ENCODE measurements at regions not wholly inside any gene's neighbourhood (a gene's known extent, or its start where the extent isn't known, plus 50 kb on each side); places are given as distances from the start of the nearest gene placed in this dataset.

DNA sequence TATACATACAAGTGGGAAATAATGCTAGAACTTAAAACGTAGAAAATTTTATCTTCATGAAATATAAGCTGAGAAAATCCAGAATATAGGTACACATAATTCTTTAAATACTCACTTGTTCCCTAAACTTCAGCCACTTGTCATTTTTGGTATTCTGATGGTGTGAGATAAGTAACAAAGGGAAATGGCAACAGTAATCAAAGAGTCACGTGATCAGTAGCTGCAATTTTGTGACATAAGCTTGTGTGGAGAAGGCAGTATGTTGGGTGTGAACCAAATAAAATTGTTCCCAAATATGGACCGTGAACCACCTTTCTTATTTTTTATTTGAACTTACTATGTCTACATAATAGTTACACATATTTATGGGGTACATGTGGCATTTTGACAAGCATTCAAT lies 650.3 kb upstream of the ADARB2 start:
- no peak for DNase-seq (ENCODE audit: low spot score)
- Mint-ChIP-seq H3K36me3 (ENCODE audit: low read depth) (no peaks in the 10 kb centered on the region), H3K27me3 (ENCODE audit: low read depth) (no peaks in the 10 kb centered on the region), H3K27ac (no peak overlapping the region), H3K9me3 (peaks cover 7% of the 10 kb centered on the region), H3K4me1 (ENCODE audit: low read depth) (no peaks in the 10 kb centered on the region), H3K4me3 (ENCODE audit: low read depth) (no peak overlapping the region)
- intact Hi-C loops (cut with micrococcal nuclease) = no loop called here

DNA sequence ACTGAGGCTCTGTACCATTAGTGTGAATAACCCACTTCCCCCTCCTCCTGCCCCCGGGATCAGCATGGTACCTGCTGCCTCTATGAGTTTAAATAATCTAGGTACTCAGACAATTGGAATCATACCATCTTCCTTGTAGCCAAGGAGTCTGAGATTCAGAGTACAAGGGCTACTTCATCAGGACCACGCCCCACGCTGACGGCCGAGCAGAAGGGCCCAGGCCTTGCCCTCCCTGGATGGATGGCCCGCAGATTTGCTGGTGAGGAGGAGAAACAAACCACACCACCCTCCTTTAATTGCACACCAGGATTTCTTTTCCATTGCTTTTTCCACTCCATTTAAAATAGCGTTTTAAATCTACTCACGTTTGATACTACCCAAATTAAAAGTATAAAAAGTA lies 649.9 kb upstream of the ADARB2 start:
- Mint-ChIP-seq H3K9me3 (peaks cover 7% of the 10 kb centered on the region), H3K27me3 (ENCODE audit: low read depth) (no peaks in the 10 kb centered on the region), H3K36me3 (ENCODE audit: low read depth) (no peaks in the 10 kb centered on the region), H3K4me3 (ENCODE audit: low read depth) (no peak overlapping the region), H3K4me1 (ENCODE audit: low read depth) (no peaks in the 10 kb centered on the region), H3K27ac (no peak overlapping the region)
- intact Hi-C loops (cut with micrococcal nuclease) = no loop called here
- no peak for DNase-seq (ENCODE audit: low spot score)

DNA sequence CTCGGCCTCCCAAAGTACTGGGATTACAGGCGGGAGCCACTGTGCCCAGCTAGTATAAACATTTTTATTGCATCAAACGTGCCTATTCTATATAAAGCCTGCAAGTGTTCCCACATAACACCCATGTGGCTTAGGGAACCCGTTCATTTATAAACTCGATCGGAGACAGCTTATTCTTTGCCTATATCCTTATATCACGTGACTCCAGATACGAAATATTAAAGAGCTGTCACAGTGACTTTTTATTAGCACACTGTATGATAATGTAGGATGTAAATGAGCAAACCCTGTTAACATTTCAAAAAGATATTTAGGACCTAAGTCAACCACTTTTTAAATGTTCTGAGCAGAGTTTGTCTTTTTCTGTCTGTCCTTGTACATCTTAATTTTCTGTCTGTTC lies 642.9 kb upstream of the ADARB2 start:
- Mint-ChIP-seq H3K27ac (no peak overlapping the region), H3K4me3 (ENCODE audit: low read depth) (no peak overlapping the region), H3K27me3 (ENCODE audit: low read depth) (no peaks in the 10 kb centered on the region), H3K36me3 (ENCODE audit: low read depth) (no peaks in the 10 kb centered on the region), H3K9me3 (peaks cover 10% of the 10 kb centered on the region), H3K4me1 (ENCODE audit: low read depth) (no peaks in the 10 kb centered on the region)
- intact Hi-C loops (cut with micrococcal nuclease) = no loop called here
- DNase-seq (ENCODE audit: low spot score) = no peak

DNA sequence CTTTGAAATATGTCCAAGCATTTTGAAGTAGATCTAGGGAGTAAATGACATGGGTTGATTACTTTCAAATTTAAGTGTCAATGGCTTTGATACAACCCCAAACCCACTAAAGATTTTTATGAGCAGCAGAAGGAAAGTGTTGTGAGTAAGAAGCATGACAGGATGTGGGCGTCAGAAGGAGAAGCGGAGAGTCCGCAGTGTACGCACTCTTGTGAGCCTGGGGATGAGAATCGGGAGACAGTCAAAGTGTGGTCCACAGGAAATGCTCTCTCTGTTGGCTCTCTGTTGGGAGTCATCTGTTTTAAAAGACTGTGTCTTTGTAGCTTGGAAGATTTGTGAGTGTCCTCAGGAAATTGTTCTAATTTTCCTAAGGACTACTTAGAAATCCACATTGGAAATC lies 629.8 kb upstream of the ADARB2 start:
- Mint-ChIP-seq H3K9me3 (peaks cover 7% of the 10 kb centered on the region), H3K27me3 (ENCODE audit: low read depth) (no peaks in the 10 kb centered on the region), H3K4me1 (ENCODE audit: low read depth) (no peaks in the 10 kb centered on the region), H3K36me3 (ENCODE audit: low read depth) (no peaks in the 10 kb centered on the region), H3K4me3 (ENCODE audit: low read depth) (no peak overlapping the region), H3K27ac (no peak overlapping the region)
- intact Hi-C loops (cut with micrococcal nuclease) = no loop called here
- DNase-seq (ENCODE audit: low spot score) = no peak

DNA sequence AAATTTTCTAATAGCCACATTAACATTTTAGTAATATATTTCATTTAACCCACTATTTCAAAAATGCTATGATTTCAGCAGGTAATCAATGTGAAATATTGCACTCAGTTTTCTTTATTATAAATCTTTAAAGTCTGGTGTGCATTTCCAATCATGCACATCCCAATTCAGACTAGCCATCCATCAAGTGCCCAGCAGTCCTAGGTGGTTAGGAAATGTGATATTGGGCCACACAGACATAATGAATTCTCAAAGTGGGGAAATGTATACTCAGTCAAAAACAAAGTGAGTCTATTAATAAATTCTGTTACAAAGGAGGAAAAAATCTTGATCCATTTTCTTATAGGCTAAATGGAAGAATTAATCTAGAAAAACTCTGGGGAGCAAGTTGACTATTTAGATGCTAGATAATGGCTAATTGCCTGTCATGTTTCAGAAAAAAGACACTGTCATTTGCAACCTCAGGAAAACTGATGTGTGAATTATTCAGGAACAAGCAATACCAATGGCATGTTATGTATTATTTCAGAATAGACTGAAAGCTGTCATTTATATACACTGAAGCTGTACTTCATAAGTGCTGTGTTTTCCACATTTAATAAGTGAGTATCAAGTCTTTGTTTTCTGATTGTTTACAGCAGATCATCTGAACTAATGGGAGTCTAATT lies 629.1 kb upstream of the ADARB2 start:
- no peaks in the 10 kb centered on the region for H3K36me3 Mint-ChIP-seq (ENCODE audit: low read depth)
- no peak overlapping the region for H3K27ac Mint-ChIP-seq
- peaks cover 7% of the 10 kb centered on the region for H3K9me3 Mint-ChIP-seq
- no peaks in the 10 kb centered on the region for H3K4me1 Mint-ChIP-seq (ENCODE audit: low read depth)
- no peaks in the 10 kb centered on the region for H3K27me3 Mint-ChIP-seq (ENCODE audit: low read depth)
- no peak for DNase-seq (ENCODE audit: low spot score)
- no peak overlapping the region for H3K4me3 Mint-ChIP-seq (ENCODE audit: low read depth)
- intact Hi-C loops (cut with micrococcal nuclease) = no loop called here

DNA sequence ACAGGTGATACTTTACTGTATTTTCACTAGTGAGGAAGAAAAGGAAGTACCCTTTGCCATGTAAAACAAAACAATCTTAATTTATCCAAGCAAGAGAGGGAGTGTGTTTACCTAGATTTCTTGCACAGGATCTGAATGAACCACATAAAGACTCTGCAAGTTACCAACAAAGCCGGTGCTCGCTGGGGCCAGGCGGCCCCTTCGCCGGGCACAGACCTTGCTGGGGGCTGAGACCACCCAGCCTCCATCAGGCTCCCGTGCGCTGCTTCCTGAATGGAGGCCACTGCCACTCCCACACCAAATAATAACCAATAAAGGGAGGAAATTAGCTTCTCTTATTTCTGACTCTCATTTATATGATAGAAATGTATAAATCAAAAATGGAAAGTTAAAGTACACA lies 625.0 kb upstream of the ADARB2 start:
- Mint-ChIP-seq H3K36me3 (ENCODE audit: low read depth) (no peaks in the 10 kb centered on the region), H3K27ac (no peak overlapping the region), H3K4me1 (ENCODE audit: low read depth) (no peaks in the 10 kb centered on the region), H3K27me3 (ENCODE audit: low read depth) (no peaks in the 10 kb centered on the region), H3K9me3 (no peaks in the 10 kb centered on the region), H3K4me3 (ENCODE audit: low read depth) (no peak overlapping the region)
- no peak for DNase-seq (ENCODE audit: low spot score)
- intact Hi-C loops (cut with micrococcal nuclease) = no loop called here

DNA sequence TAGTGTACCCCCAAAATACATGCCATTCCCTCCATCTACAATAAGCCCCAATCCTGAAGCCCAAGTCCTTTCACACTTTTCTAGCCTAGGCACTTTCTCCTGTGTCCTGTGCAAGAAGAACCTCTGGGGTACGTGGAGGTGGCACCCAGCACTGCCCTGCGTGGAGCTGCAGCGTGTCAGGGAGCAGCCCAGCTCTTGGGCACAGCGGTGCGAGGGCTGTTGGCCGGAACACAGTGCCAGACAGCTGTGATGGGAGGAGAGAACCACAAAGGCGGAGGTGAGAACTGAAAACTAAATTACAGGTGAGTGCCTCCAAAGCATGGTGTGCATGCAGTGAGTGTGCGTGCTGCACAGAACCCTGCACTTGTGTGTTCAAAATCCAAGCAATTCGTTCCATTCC lies 621.3 kb upstream of the ADARB2 start:
- intact Hi-C loops (cut with micrococcal nuclease) = no loop called here
- no peaks in the 10 kb centered on the region for H3K36me3 Mint-ChIP-seq (ENCODE audit: low read depth)

DNA sequence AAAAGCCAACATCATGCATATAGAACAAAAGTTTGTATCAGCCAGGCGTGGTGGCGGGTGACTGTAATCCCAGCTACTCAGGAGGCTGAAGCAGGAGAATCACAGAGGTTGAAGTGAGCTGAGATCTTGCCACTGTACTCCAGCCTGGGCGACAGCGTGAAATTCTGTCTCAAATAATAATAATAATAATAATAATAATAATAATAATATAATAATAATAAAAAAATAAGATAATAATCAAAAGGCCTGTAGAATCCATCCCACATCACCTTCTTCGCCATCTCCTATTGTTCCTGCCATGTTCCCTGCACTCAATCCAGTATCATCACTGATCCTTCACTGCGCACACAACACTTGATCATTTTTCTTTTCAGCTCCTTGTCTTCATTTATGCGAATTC lies 619.3 kb upstream of the ADARB2 start:
- intact Hi-C loops (cut with micrococcal nuclease) = no loop called here
- no peak overlapping the region for H3K4me3 Mint-ChIP-seq (ENCODE audit: low read depth)

More for the DNA sequence above, 621.3 kb upstream of the ADARB2 start:
- no peaks in the 10 kb centered on the region for H3K9me3 Mint-ChIP-seq
- H3K27me3 Mint-ChIP-seq (ENCODE audit: low read depth) = no peaks in the 10 kb centered on the region
- H3K4me3 Mint-ChIP-seq (ENCODE audit: low read depth) = no peak overlapping the region
- H3K4me1 Mint-ChIP-seq (ENCODE audit: low read depth) = no peaks in the 10 kb centered on the region
- no peak for DNase-seq (ENCODE audit: low spot score)
- H3K27ac Mint-ChIP-seq = no peak overlapping the region

DNA sequence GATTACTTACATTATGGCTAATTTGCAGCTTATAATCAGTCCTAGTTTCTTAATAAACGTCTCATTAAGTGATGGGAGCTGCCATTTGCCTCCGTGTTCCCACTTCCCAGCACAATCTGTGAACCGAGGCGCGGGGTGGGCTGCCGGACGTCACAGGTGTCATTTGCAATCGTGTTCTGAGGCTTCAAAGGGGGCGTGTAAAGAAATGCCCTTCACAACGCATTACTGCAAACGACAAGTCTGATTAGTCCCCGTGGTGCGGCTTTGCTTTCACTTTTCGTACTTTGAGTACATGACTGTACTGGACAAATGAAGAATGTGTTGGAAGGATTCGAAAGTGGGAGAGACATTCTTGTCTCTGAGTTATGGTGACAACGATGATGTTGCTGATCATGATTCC lies 614.2 kb upstream of the ADARB2 start:
- intact Hi-C loops (cut with micrococcal nuclease) = no loop called here
- H3K4me3 Mint-ChIP-seq (ENCODE audit: low read depth) = no peak overlapping the region
- H3K4me1 Mint-ChIP-seq (ENCODE audit: low read depth) = no peaks in the 10 kb centered on the region

More for the DNA sequence above, 619.3 kb upstream of the ADARB2 start:
- Mint-ChIP-seq H3K4me1 (ENCODE audit: low read depth) (no peaks in the 10 kb centered on the region), H3K36me3 (ENCODE audit: low read depth) (no peaks in the 10 kb centered on the region), H3K9me3 (no peaks in the 10 kb centered on the region), H3K27me3 (ENCODE audit: low read depth) (no peaks in the 10 kb centered on the region), H3K27ac (no peak overlapping the region)
- no peak for DNase-seq (ENCODE audit: low spot score)

DNA sequence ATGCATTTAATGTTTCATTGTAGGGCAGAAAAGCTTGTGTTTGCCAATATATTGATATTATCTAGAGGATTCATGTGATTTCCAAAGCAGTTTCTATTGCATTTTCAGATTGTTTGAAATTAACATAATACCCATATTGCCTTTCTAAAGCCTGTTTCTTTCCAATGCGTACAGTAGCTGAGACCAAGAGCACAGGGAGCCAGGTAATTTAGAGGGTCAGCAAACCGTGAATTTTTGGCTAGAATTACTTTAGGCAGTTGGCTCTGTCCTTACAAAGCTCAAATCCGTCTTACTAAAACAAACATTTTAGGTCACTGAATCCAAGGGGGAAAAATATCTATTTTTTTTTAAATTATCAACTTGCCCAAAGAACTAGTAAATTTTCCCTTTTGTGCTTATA lies 604.9 kb upstream of the ADARB2 start:
- no peak for DNase-seq (ENCODE audit: low spot score)
- intact Hi-C loops (cut with micrococcal nuclease) = no loop called here
- Mint-ChIP-seq H3K4me1 (ENCODE audit: low read depth) (no peaks in the 10 kb centered on the region), H3K9me3 (no peaks in the 10 kb centered on the region), H3K4me3 (ENCODE audit: low read depth) (no peak overlapping the region), H3K36me3 (ENCODE audit: low read depth) (no peaks in the 10 kb centered on the region), H3K27me3 (ENCODE audit: low read depth) (no peaks in the 10 kb centered on the region), H3K27ac (no peak overlapping the region)

More for the DNA sequence above, 614.2 kb upstream of the ADARB2 start:
- no peaks in the 10 kb centered on the region for H3K27me3 Mint-ChIP-seq (ENCODE audit: low read depth)
- no peaks in the 10 kb centered on the region for H3K9me3 Mint-ChIP-seq
- DNase-seq (ENCODE audit: low spot score) = no peak
- H3K36me3 Mint-ChIP-seq (ENCODE audit: low read depth) = no peaks in the 10 kb centered on the region
- no peak overlapping the region for H3K27ac Mint-ChIP-seq

DNA sequence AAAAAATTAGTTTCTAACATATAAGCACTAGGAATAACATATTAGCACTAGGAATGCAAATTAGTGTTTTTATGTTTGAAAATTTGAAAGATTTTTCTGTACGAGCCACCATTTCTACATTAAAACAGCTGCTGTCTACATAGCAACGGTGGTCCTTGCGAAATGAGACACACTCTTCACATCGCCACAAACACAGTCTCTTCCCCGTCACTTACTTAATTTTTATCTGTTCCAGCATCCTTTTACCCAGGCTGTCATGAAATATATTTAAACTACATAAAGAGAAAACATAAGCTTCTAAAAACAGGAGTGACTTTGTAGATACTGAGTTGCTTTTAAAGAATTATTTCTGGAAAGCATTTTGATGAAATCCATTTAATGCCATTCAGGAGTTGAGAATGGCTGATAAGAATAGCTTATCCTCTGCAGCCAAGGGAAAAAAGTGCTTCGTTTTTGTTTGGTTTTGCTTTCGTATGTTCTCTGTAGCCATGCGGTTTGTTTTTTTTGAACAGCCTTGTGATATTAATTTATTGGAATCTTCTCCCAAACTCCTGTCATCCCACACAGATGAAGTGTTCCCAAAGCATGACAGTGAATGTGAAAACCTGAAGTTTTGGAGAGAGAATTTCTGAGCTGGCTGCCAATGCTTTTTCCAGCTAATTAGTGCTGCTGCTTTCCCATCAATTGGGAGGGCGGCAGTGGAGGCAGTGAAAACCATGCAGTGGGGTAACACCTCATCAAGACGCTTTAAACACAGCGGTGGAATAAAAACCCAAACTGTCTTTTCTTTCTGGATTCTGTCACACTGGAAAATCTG lies 603.7 kb upstream of the ADARB2 start:
- Mint-ChIP-seq H3K4me1 (ENCODE audit: low read depth) (no peaks in the 10 kb centered on the region), H3K4me3 (ENCODE audit: low read depth) (no peak overlapping the region), H3K9me3 (no peaks in the 10 kb centered on the region), H3K27ac (no peak overlapping the region), H3K27me3 (ENCODE audit: low read depth) (no peaks in the 10 kb centered on the region), H3K36me3 (ENCODE audit: low read depth) (no peaks in the 10 kb centered on the region)
- DNase-seq (ENCODE audit: low spot score) = no peak
- intact Hi-C loops (cut with micrococcal nuclease) = no loop called here

DNA sequence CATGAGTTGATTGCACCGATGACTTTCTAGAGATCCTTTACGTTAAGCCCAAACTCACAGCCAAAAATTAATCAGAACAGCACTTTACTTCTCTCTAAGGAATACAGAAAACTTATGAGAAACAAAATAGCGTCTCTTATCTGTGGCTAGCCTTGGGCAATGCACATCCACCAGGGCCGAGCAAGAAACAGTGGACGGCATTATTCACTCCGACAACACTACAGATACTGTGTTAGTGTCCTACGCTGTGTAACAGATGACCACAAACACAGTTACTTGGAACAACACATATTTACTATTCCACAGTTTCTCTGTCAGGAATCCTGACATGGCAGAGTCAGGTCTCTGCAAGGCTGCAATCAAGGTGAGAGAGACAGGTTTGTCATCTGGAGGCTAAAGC lies 598.3 kb upstream of the ADARB2 start:
- Mint-ChIP-seq H3K9me3 (no peaks in the 10 kb centered on the region), H3K4me3 (ENCODE audit: low read depth) (no peak overlapping the region), H3K4me1 (ENCODE audit: low read depth) (no peaks in the 10 kb centered on the region), H3K27me3 (ENCODE audit: low read depth) (no peaks in the 10 kb centered on the region), H3K27ac (no peak overlapping the region), H3K36me3 (ENCODE audit: low read depth) (no peaks in the 10 kb centered on the region)
- DNase-seq (ENCODE audit: low spot score) = no peak
- intact Hi-C loops (cut with micrococcal nuclease) = no loop called here

DNA sequence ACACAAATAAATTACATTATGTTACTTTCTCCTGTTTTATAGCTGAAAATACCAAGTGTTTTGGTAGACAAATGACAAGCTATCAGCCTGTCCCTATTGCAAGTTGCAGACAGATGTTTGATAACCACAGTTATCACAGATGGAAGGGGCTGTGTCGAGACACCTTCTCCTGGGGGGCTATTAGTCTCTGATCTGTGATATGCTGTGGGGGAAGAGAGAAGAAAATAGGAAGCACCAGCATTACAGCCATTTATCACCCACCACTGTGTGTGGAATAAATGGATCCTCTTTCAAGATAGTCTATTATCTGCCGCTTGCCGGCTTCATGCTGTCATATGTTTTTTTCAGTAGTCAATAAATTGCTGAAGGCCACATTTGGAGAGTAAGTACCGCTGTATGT lies 597.2 kb upstream of the ADARB2 start:
- Mint-ChIP-seq H3K27ac (no peak overlapping the region), H3K4me3 (ENCODE audit: low read depth) (no peak overlapping the region), H3K4me1 (ENCODE audit: low read depth) (no peaks in the 10 kb centered on the region), H3K27me3 (ENCODE audit: low read depth) (no peaks in the 10 kb centered on the region), H3K36me3 (ENCODE audit: low read depth) (no peaks in the 10 kb centered on the region), H3K9me3 (no peaks in the 10 kb centered on the region)
- no peak for DNase-seq (ENCODE audit: low spot score)
- intact Hi-C loops (cut with micrococcal nuclease) = no loop called here
